Osteoblast (primary cell): ENCODE measurements at regions not wholly inside any gene's neighbourhood (a gene's known extent, or its start where the extent isn't known, plus 50 kb on each side); places are given as distances from the start of the nearest gene placed in this dataset.

ENCODE experiments used
- DNase-seq: peaks from one replicate; pipeline ENCODE4 v3.0.0; 2011; ENCODE audit warnings: low spot score, mixed read lengths; ENCODE audit not compliant: insufficient read length; ENCODE audit errors: missing footprints
- H2AFZ ChIP-seq: 2 replicates; pipeline ENCODE4 v1.6.0; 2011; ENCODE audit warnings: mild to moderate bottlenecking, low read length
- H3K27ac ChIP-seq: 2 replicates; pipeline ENCODE4 v1.5.1; 2011; ENCODE audit warnings: mild to moderate bottlenecking, low read depth, low read length, moderate library complexity
- H3K27me3 ChIP-seq: 2 replicates; pipeline ENCODE4 v1.6.0; 2012; ENCODE audit warnings: mild to moderate bottlenecking, control low read depth, inconsistent platforms, low read length, moderate library complexity; ENCODE audit not compliant: insufficient read depth
- H3K36me3 ChIP-seq: 2 replicates; pipeline ENCODE4 v1.5.1; 2011; ENCODE audit warnings: mild to moderate bottlenecking, low read length, control low read depth, moderate library complexity; ENCODE audit not compliant: insufficient read depth
- H3K4me1 ChIP-seq: 2 replicates; pipeline ENCODE4 v1.5.1; 2011; ENCODE audit warnings: mild to moderate bottlenecking, low read length, control low read depth, moderate library complexity; ENCODE audit not compliant: insufficient read depth
- H3K4me2 ChIP-seq: 2 replicates; pipeline ENCODE4 v1.6.0; 2011; ENCODE audit warnings: mild to moderate bottlenecking, low read length; ENCODE audit not compliant: insufficient read depth
- H3K4me3 ChIP-seq: fragments of 200-600 bp; sonication (generic); 3 replicates; pipeline ENCODE4 v1.5.1; 2012; ENCODE audit warnings: mild to moderate bottlenecking, low read length, inconsistent platforms; ENCODE audit not compliant: insufficient read depth
- H3K79me2 ChIP-seq: 2 replicates; pipeline ENCODE4 v1.6.0; 2012; ENCODE audit warnings: mild to moderate bottlenecking, low read length, control low read depth, inconsistent platforms; ENCODE audit not compliant: insufficient read depth
- H3K9me3 ChIP-seq: 2 replicates; pipeline ENCODE4 v1.5.1; 2011; ENCODE audit warnings: low read depth, low read length, control low read depth
- H4K20me1 ChIP-seq: 2 replicates; pipeline ENCODE4 v1.6.0; 2012; ENCODE audit warnings: mild to moderate bottlenecking, low read length, control low read depth; ENCODE audit not compliant: insufficient read depth
- CTCF ChIP-seq: IDR thresholded peaks from 2 replicates; pipeline ENCODE4 v1.5.1; 2011; ENCODE audit warnings: mild to moderate bottlenecking, low read depth, low read length, moderate library complexity; ENCODE audit errors: extremely low read depth

- Histone ChIP-seq H3K4me2 (no peak overlapping the region), H3K27me3 (peaks cover 6% of the 10 kb centered on the region), H3K36me3 (no peaks in the 10 kb centered on the region), H3K4me3 (no peak overlapping the region), H3K79me2 (no peaks in the 10 kb centered on the region), H3K9me3 (no peaks in the 10 kb centered on the region), H4K20me1 (no peaks in the 10 kb centered on the region), H2AFZ (no peak overlapping the region), H3K4me1 (no peaks in the 10 kb centered on the region), H3K27ac (no peak overlapping the region)
- DNase-seq = no peak
- TF ChIP-seq CTCF = no peak
These were observed 55.5 kb upstream of the GALNT2 start for GRCh38 chr1:230011333-230012092.

- Histone ChIP-seq H3K79me2 (no peaks in the 10 kb centered on the region), H3K27ac (no peak overlapping the region), H3K36me3 (no peaks in the 10 kb centered on the region), H3K4me1 (no peaks in the 10 kb centered on the region), H3K4me3 (no peak overlapping the region), H3K4me2 (no peak overlapping the region), H3K27me3 (peaks cover 2% of the 10 kb centered on the region), H3K9me3 (no peaks in the 10 kb centered on the region), H2AFZ (no peak overlapping the region), H4K20me1 (no peaks in the 10 kb centered on the region)
- DNase-seq = no peak
- no peak for TF ChIP-seq CTCF
These were observed 55.0 kb upstream of the GALNT2 start for GRCh38 chr1:230012093-230012393.

- Histone ChIP-seq H3K4me1 (no peaks in the 10 kb centered on the region), H3K9me3 (no peaks in the 10 kb centered on the region), H3K27ac (no peak overlapping the region), H3K4me2 (no peak overlapping the region), H4K20me1 (no peaks in the 10 kb centered on the region), H2AFZ (no peak overlapping the region), H3K27me3 (peaks cover 2% of the 10 kb centered on the region), H3K4me3 (no peak overlapping the region), H3K36me3 (no peaks in the 10 kb centered on the region), H3K79me2 (no peaks in the 10 kb centered on the region)
- DNase-seq = no peak
- no peak for TF ChIP-seq CTCF
These were observed 54.3 kb upstream of the GALNT2 start for GRCh38 chr1:230012741-230013140.

GRCh38 chr1:230016159-230016558, 50.9 kb upstream of the GALNT2 start:
- H3K27ac ChIP-seq = no peak overlapping the region
- no peaks in the 10 kb centered on the region for H3K9me3 ChIP-seq
- H3K27me3 ChIP-seq = peaks cover 2% of the 10 kb centered on the region
- no peak overlapping the region for H3K4me3 ChIP-seq
- no peak overlapping the region for H3K4me2 ChIP-seq
- no peaks in the 10 kb centered on the region for H3K79me2 ChIP-seq
- no peaks in the 10 kb centered on the region for H4K20me1 ChIP-seq
- TF ChIP-seq CTCF = no peak
- DNase-seq = no peak
- H3K4me1 ChIP-seq = no peaks in the 10 kb centered on the region
- H3K36me3 ChIP-seq = no peaks in the 10 kb centered on the region
- H2AFZ ChIP-seq = no peak overlapping the region
